Ascending aorta (tissue), 2 donors: ENCODE measurements at regions not wholly inside any gene's neighbourhood (a gene's known extent, or its start where the extent isn't known, plus 50 kb on each side); places are given as distances from the start of the nearest gene placed in this dataset.

Source experiments
- DNase-seq, 2 donors: peaks; one replicate each; pipeline ENCODE4 v3.0.0-alpha.2; 2019; ENCODE audit warnings: low spot score in 2 of 2
- H3K27ac ChIP-seq, 2 donors: fragments of 200-600 bp; sonication (generic); one replicate each; pipeline ENCODE4 v1.5.1; 2016 to 2017; ENCODE audit warnings: mild to moderate bottlenecking in 1 of 2
- H3K27me3 ChIP-seq: fragments of 200-600 bp; sonication (generic); one replicate; pipeline ENCODE4 v1.5.1; 2017
- H3K36me3 ChIP-seq, 2 donors: fragments of 200-600 bp; sonication (generic); one replicate each; pipeline ENCODE4 v1.5.1; 2016
- H3K4me1 ChIP-seq, 2 donors: fragments of 200-600 bp; sonication (generic); one replicate each; pipeline ENCODE4 v1.5.1; 2016 to 2017; ENCODE audit warnings: mild to moderate bottlenecking in 1 of 2
- H3K4me3 ChIP-seq, 2 donors: fragments of 200-600 bp; sonication (generic); one replicate each; pipeline ENCODE4 v1.5.1; 2016 to 2017; ENCODE audit warnings: mild to moderate bottlenecking in 1 of 2
- H3K9me3 ChIP-seq, 2 donors: fragments of 200-600 bp; sonication (generic); one replicate each; pipeline ENCODE4 v1.5.1; 2016
- CTCF ChIP-seq, 3 experiments: fragments of 200-600 bp in 2 of 3; fragments of 450-650 bp in 1 of 3; sonication (generic) in 2 of 3; IDR thresholded peaks; one replicate each; pipeline ENCODE4 v1.5.1; 2016 to 2019; ENCODE audit warnings: antibody characterized with exemption in 3 of 3, mild to moderate bottlenecking in 1 of 3, moderate library complexity in 1 of 3
- intact Hi-C: fragments of 100-400 bp; cut with DNase I; formaldehyde crosslinking; loops from one replicate; pipeline ENCODE4 v1.15.1; 2023

GRCh38 chr13:83752141-83752540 lies 130.1 kb downstream of the SLITRK1 start:
- no peak for DNase-seq
- no peak overlapping the region for H3K4me3 ChIP-seq
- no peak overlapping the region for H3K27ac ChIP-seq
- peaks cover 0 to 19% of the 10 kb centered on the region in 2 donors for H3K9me3 ChIP-seq
- H3K4me1 ChIP-seq = no peaks in the 10 kb centered on the region
- no peaks in the 10 kb centered on the region for H3K36me3 ChIP-seq
- no peaks in the 10 kb centered on the region for H3K27me3 ChIP-seq
- intact Hi-C loops = no loop called here
- no peak for TF ChIP-seq CTCF (IDR thresholded peaks at IDR 0.05)

GRCh38 chr13:83740622-83741021 lies 141.7 kb downstream of the SLITRK1 start:
- Histone ChIP-seq H3K27ac (no peak overlapping the region), H3K4me3 (no peak overlapping the region), H3K27me3 (no peaks in the 10 kb centered on the region), H3K36me3 (no peaks in the 10 kb centered on the region), H3K4me1 (no peaks in the 10 kb centered on the region), H3K9me3 (no peaks in the 10 kb centered on the region)
- TF ChIP-seq CTCF (IDR thresholded peaks at IDR 0.05) = no peak
- DNase-seq = no peak
- intact Hi-C loops = no loop called here

GRCh38 chr13:83738407-83738806 lies 143.9 kb downstream of the SLITRK1 start:
- no peaks in the 10 kb centered on the region for H3K36me3 ChIP-seq
- H3K27me3 ChIP-seq = no peaks in the 10 kb centered on the region
- no peaks in the 10 kb centered on the region for H3K4me1 ChIP-seq
- no peaks in the 10 kb centered on the region for H3K9me3 ChIP-seq
- TF ChIP-seq CTCF (IDR thresholded peaks at IDR 0.05) = no peak
- intact Hi-C loops = no loop called here
- DNase-seq = no peak
- no peak overlapping the region for H3K4me3 ChIP-seq
- H3K27ac ChIP-seq = no peak overlapping the region

- DNase-seq = no peak
- Histone ChIP-seq H3K27me3 (no peaks in the 10 kb centered on the region), H3K9me3 (no peaks in the 10 kb centered on the region), H3K4me3 (no peak overlapping the region), H3K4me1 (no peaks in the 10 kb centered on the region), H3K36me3 (no peaks in the 10 kb centered on the region), H3K27ac (no peak overlapping the region)
- intact Hi-C loops = no loop called here
- TF ChIP-seq CTCF (IDR thresholded peaks at IDR 0.05) = no peak
Measured at GRCh38 chr13:83733293-83733692, 149.0 kb downstream of the SLITRK1 start.

GRCh38 chr13:83732755-83733154 lies 149.5 kb downstream of the SLITRK1 start:
- no peak for DNase-seq
- Histone ChIP-seq H3K27me3 (no peaks in the 10 kb centered on the region), H3K4me1 (no peaks in the 10 kb centered on the region), H3K4me3 (no peak overlapping the region), H3K9me3 (no peaks in the 10 kb centered on the region), H3K27ac (no peak overlapping the region), H3K36me3 (no peaks in the 10 kb centered on the region)
- intact Hi-C loops = no loop called here
- TF ChIP-seq CTCF (IDR thresholded peaks at IDR 0.05) = no peak

- intact Hi-C loops = no loop called here
- Histone ChIP-seq H3K4me3 (no peak overlapping the region), H3K27ac (no peak overlapping the region), H3K36me3 (no peaks in the 10 kb centered on the region), H3K9me3 (no peaks in the 10 kb centered on the region), H3K27me3 (no peaks in the 10 kb centered on the region), H3K4me1 (no peaks in the 10 kb centered on the region)
- TF ChIP-seq CTCF (IDR thresholded peaks at IDR 0.05) = no peak
- DNase-seq = no peak
Measured at GRCh38 chr13:83731113-83731512, 151.2 kb downstream of the SLITRK1 start.
